NOMO-1 treated with dmso at 0.1 percent for 144 hours (cell line): ENCODE measurements at regions not wholly inside any gene's neighbourhood (a gene's known extent, or its start where the extent isn't known, plus 50 kb on each side); places are given as distances from the start of the nearest gene placed in this dataset.
"Not testable (repeated sequence)": the region's sequence is repeated elsewhere in the genome, so short reads cannot be mapped to it uniquely, and the experiment has no call there.

Experiments used
- DNase-seq: peaks from one replicate; lab custom pipeline; 2025; ENCODE audit not compliant: unreplicated experiment; lab: John Stamatoyannopoulos, UW

GRCh38 chr3:105103139-105103538, 263.6 kb upstream of the ALCAM start:
- DNase-seq = no peak

GRCh38 chr3:105108823-105109222, 257.9 kb upstream of the ALCAM start:
- DNase-seq = no peak

- no peak for DNase-seq
Measured at GRCh38 chr3:105118905-105119304, 247.8 kb upstream of the ALCAM start.

DNA sequence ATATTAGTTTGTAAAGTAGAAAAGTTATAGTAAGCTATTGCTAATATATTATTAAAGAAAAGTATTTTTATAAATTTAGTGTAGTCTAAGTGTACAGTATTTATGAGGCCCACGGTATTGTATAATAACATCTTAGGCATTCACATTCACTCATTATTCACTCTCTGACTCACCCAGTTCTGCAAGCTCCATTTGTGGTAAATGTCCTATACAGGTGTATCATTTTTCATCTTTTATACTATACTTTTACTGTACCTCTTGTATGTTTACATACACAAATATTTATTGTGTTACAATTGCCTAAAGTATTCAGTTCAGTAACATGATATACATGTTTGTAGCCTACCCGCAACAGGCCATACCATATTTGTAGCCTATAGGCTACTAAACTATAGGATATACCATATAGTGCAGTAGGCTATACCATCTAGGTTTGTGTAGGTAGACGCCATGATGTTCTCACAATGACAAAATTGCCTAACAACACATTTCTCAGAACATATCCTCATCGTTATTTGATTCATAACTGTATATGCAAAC, 246.8 kb upstream of the ALCAM start:
- no peak for DNase-seq

GRCh38 chr3:105130911-105131310, 235.8 kb upstream of the ALCAM start:
- DNase-seq = no peak

GRCh38 chr3:105137911-105138310, 228.8 kb upstream of the ALCAM start:
- no peak for DNase-seq

DNA sequence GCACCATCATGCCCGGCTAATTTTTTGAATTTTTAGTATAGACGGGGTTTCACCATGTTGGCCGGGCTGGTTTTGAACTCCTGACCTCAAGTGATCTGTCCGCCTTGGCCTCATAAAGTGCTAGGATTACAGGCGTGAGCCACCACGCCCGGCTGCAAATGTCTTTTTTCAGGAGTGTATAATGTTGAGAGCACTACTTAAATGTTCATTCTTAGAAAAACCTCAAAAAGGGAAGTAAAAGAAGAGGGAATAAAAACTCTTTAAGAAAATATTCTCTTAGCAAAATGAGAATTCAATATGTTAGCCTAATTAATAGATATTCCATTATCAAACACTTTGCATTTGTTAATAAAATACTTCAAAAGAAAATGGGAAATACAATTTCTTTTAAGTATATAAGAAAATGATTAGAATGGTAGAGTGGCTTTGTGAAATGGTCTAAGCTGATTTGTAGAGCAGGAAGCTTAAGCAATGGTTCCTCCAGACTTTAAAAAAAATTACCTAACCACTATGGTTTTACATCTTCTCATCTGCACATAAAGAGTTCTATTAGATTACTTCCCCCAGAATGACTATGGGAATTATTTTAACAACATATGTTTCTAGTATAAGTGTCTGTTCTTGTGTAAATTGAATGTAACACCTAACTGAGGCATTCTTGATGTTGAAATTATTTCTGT, 226.7 kb upstream of the ALCAM start:
- DNase-seq = peak; percentile 59

DNA sequence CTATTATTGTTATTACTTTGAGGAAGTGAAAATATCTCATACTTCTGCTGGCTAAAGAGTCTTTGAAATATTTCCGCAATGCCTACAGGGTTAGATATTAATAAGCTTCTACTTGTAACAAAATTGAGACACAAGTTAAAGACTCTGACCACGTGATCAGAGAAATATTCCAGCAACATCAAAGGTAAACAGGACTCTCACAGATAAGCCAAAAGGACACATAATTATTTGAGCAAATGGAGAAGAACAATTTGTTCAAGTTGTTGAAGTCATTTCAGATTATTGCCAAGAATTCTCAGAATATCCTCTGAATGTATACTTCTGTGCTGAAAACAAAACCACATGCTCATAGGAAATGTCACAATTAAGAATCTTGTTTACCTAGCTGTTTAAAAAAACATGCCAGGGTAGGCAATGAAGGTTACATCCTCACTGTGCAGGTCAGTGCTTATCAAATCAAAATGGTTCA, 225.8 kb upstream of the ALCAM start:
- DNase-seq = no peak

DNA sequence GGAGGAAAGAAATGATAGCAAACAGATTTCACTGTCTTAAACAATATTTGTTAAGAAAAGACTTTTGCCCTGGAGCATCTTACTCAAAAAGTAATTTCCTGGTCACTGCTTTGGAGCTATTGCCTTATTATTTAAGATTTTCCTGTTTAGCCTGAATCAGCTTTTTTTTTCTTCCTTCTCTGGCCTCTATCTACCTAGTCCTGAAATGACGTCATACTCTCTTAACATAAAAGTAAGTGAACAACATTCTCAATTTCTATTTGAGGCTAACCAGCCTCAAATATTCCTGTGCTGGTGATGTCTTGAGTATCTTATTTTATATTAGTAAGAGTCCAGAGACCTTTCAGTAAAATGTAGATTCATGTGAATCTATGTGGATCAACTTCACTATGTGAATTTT, 221.9 kb upstream of the ALCAM start:
- DNase-seq = no peak

DNA sequence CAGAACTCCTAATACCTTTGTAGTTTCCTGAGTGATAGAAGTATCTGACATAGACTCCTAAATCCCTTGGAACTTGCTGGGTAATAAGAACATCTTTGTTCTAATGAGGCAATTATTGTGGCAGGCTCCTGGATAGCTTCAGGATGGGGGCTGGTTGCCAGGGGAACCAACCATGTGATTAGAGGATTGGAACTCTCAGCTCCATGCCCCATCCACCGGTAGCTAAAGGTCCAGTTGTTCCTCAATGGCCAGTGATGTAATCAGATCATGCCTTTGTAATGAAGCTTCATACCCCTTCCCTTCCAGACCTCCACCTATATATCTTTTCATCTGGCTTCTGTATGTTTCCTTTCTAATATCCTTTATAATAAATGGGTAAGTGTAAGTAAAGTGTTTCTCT, 221.2 kb upstream of the ALCAM start:
- no peak for DNase-seq

DNA sequence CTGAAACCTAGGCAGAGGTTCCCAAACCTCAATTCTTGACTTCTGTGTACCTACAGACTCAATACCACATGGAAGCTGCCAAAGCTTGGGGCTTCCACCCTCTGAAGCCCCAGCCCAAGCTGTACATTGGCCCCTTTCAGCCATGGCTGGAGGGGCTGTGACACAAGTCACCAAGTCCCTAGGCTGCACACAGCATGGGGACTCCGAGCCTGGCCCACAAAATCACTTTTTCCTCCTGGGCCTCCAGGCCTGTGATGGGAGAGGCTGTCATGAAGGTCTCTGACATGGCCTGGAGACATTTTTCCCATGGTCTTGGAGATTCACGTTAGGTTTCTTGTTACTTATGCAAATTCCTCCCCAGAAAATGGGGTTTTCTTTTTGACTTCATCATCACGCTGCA, 217.5 kb upstream of the ALCAM start:
- DNase-seq = not testable (repeated sequence)

DNA sequence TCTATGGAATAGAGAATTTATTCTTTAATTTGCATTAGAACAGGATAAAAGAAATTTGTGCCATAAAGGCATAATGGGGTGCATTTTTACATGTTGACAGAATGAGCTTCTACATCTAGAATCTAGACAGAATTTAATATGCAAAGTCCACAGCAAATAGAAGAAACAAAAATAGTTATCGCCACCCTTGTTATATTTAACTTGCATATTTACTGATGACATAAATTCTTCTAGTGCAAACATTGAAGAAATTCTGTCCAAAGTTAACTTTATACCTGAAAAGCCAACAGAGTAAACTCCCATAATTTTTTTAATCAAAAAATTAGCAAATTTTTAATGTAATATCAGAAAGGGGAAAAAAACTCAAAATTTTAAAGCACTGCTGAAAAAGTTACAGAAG, 213.7 kb upstream of the ALCAM start:
- no peak for DNase-seq

- no peak for DNase-seq
Measured at GRCh38 chr3:105154692-105155091, 212.0 kb upstream of the ALCAM start.

DNA sequence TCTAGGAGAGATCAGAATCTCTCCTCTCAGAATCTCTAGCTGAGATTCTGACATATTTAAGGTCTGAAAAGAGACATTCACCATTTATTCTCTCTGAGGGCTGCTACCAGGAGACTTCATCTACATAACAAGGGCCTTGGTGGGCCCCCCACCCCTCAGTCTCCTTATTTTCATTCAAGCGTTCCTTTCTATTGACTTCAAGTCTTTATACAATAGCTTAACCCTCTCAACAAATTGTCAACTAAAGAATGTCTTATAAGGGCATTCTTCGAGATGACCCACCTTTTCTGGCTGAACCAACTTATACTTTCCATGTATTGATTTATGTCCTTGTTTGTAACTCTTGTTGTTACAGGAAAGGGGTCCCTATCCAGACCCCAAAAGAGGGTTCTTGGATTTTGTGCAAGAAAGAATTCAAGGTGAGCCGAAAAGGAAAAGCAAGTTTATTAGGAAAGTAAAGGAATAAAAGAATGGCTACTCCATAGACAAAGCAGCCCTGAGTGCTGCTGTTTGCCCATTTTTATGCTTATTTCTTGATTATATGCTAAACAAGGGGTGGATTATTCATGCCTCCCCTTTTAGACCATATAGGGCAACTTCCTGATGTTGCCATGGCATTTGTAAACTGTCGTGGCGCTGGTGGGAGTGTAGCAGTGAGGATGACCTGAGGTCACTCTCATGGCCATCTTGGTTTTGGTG, 209.5 kb upstream of the ALCAM start:
- DNase-seq = no peak

DNA sequence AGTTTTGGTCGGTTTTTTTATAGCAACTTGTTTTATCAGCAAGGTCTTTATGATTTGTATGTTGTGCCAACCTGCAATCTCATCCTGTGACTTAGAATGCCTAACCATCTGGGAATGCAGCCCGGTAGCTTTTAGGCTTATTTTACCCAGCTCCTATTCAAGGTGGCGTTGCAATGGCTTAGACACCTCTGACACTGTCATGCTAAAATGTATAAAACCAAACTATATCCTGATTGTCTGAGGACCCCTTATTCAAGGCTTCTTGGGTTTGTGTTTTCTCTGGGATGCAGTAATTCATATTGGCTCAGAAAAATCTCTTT, 209.0 kb upstream of the ALCAM start:
- no peak for DNase-seq

GRCh38 chr3:105158286-105158685, 208.4 kb upstream of the ALCAM start:
- DNase-seq = peak; percentile 23

DNA sequence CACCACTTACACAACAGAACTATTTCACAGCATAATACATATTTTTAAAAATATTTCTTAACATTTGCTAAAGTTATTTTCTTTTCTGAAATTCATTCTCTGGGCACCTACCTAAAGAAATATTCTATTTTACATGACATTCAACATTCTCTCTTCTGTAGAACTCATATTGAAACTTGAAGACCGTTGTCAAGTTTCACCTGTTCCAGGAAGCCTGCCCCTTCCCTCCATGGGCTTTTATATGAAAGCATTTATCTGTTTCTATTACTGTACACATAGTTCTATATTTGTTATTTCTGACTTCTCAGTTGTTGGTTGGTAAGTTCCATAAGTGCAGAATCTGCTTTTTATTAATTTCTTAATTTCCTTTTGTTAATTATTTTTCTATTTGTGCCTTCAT, 204.3 kb upstream of the ALCAM start:
- DNase-seq = no peak

GRCh38 chr3:105166893-105167292, 199.8 kb upstream of the ALCAM start:
- DNase-seq = no peak

GRCh38 chr3:105170423-105170822, 196.3 kb upstream of the ALCAM start:
- no peak for DNase-seq

DNA sequence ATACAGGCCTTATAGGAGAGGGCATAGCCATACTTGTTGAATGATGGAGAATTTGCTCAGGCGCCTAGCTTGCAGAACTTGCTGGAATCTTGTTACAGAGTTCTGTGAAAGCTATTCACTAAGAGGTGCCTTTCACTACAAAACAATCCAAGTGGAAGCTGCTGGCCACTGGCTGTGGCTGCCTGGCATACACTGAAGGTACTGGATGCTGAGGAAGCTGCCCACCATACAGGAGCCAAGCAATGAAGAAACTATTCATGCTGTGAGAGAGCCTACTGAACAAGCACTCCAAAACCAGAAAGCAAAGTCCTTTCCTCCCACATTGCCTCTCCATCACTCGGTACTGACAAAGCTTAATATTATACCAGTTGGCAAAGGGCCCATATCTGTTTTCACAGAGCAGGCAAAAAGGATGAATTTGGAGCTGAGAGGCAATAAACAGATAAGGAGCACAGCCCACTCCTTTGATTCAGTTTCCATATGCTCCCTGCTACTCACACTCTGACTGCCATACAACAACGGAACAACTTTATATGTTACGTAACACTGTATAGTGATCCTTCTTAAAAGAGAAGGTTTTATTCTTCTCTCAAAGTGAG, 192.6 kb upstream of the ALCAM start:
- no peak for DNase-seq

GRCh38 chr3:105177576-105177975, 189.1 kb upstream of the ALCAM start:
- DNase-seq = no peak

DNA sequence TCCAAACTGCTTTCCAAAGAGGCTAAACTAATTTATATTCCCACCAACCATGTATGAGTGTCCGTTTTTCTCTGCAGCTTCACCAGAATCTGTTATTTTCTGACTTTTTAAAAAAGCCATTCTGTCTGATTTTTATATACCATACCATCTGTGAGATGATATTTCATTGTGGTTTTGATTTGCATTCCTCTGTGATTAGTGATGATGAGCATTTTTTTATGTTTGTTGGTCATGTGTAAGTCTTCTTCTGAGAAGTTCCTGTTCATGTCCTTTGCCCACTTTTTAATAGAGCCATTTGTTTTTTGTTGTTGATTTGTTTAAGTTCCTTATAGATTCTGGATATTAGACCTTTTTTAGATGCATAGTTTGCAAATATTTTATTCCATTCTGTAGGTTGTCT, 179.4 kb upstream of the ALCAM start:
- no peak for DNase-seq
